Caco-2 (cell line): ENCODE measurements at regions not wholly inside any gene's neighbourhood (a gene's known extent, or its start where the extent isn't known, plus 50 kb on each side); places are given as distances from the start of the nearest gene placed in this dataset.
"Not testable (repeated sequence)": the region's sequence is repeated elsewhere in the genome, so short reads cannot be mapped to it uniquely, and the experiment has no call there.

ENCODE experiments used
- BruUV-seq: library from RNA; stranded (reverse); fragments of 400-500 nt; replicated peaks from 2 replicates; lab custom pipeline; 2021; lab: Mats Ljungman, UMichigan
- CTCF ChIA-PET: fragments of 300-600 bp; sonication (Branson Sonifier 250); formaldehyde crosslinking; loops from one replicate; lab custom pipeline; 2022; ENCODE audit warnings: antibody characterized with exemption; lab: Charles Lee
- POLR2A ChIA-PET: fragments of 300-600 bp; sonication (Branson Sonifier 250); formaldehyde crosslinking; loops from one replicate; lab custom pipeline; 2022; ENCODE audit warnings: antibody characterized with exemption; lab: Charles Lee
- DNase-seq, 2 experiments: peaks; one replicate each; pipeline versions ENCODE4 v3.0.0 to v3.0.0-alpha.2; 2020 to 2022
- H3K27me3 ChIP-seq: replicated peaks from 2 replicates; pipeline ENCODE4 v1.6.0; 2011; ENCODE audit warnings: low read length; ENCODE audit not compliant: control insufficient read depth, insufficient read depth
- H3K36me3 ChIP-seq: 2 replicates; pipeline ENCODE4 v1.5.1; 2011; ENCODE audit warnings: low read length; ENCODE audit not compliant: control insufficient read depth, insufficient read depth
- H3K4me1 ChIP-seq: fragments of 250-450 bp; sonication (Bioruptor Pico); 2 replicates; pipeline ENCODE4 v1.5.1; 2020; ENCODE audit warnings: mild to moderate bottlenecking
- H3K4me3 ChIP-seq: 2 replicates; pipeline ENCODE4 v1.5.1; 2011; ENCODE audit warnings: low read depth, mild to moderate bottlenecking, control low read depth, low read length
- H3K9me3 ChIP-seq: fragments of 250-450 bp; sonication (Bioruptor Pico); 2 replicates; pipeline ENCODE4 v1.5.1; 2020; ENCODE audit warnings: mild to moderate bottlenecking, moderate library complexity
- H3K27ac Mint-ChIP-seq: one replicate; pipeline ENCODE4 v1.8.0; 2022; ENCODE audit warnings: mixed read lengths; ENCODE audit not compliant: unreplicated experiment
- H3K27me3 Mint-ChIP-seq: one replicate; pipeline ENCODE4 v1.8.0; 2022; ENCODE audit warnings: mixed read lengths; ENCODE audit not compliant: insufficient read depth, unreplicated experiment
- H3K36me3 Mint-ChIP-seq: one replicate; pipeline ENCODE4 v1.8.0; 2022; ENCODE audit warnings: mild to moderate bottlenecking, mixed read lengths; ENCODE audit not compliant: insufficient read depth, unreplicated experiment
- H3K4me1 Mint-ChIP-seq: one replicate; pipeline ENCODE4 v1.8.0; 2022; ENCODE audit warnings: low read depth, mixed read lengths; ENCODE audit not compliant: unreplicated experiment
- H3K4me3 Mint-ChIP-seq: one replicate; pipeline ENCODE4 v1.8.0; 2022; ENCODE audit warnings: mild to moderate bottlenecking, moderate library complexity, mixed read lengths; ENCODE audit not compliant: unreplicated experiment
- H3K9me3 Mint-ChIP-seq: one replicate; pipeline ENCODE4 v1.8.0; 2022; ENCODE audit warnings: mixed read lengths; ENCODE audit not compliant: unreplicated experiment
- CTCF ChIP-seq, 2 experiments: fragments of 200-600 bp in 1 of 2; IDR thresholded peaks; 1 replicate in 1 of 2; 2 replicates in 1 of 2; pipeline versions ENCODE4 v1.5.1 to v1.8.0; 2011 to 2022; ENCODE audit warnings: antibody characterized with exemption in 1 of 2, control low read depth in 1 of 2, inconsistent platforms in 1 of 2, low read depth in 1 of 2, low read length in 1 of 2, mild to moderate bottlenecking in 1 of 2, moderate library complexity in 1 of 2; ENCODE audit not compliant: insufficient read depth in 1 of 2, severe bottlenecking in 1 of 2, unreplicated experiment in 1 of 2
- intact Hi-C: fragments of 100-400 bp; cut with micrococcal nuclease; formaldehyde crosslinking; loops from one replicate; pipeline ENCODE4 v1.10.0; 2022; ENCODE audit not compliant: unreplicated experiment

- DNase-seq, result no peak
- no peak for TF ChIP-seq CTCF (IDR thresholded peaks at IDR 0.05; ENCODE audit: insufficient read depth in 1 of 2, low read depth in 1 of 2, low read length in 1 of 2, severe bottlenecking in 1 of 2, unreplicated experiment in 1 of 2)
- Histone ChIP-seq H3K9me3 (no peaks in the 10 kb centered on the region), H3K4me1 (peaks cover 5% of the 10 kb centered on the region; the same call in 1 of the 2 replicates), H3K36me3 (no peaks in the 10 kb centered on the region), H3K27me3 (no peaks in the 10 kb centered on the region), H3K4me3 (no peak overlapping the region)
- CTCF ChIA-PET, result no interaction called here
- POLR2A ChIA-PET, result no interaction called here
- Mint-ChIP-seq H3K27me3 (no peaks in the 10 kb centered on the region), H3K36me3 (no peaks in the 10 kb centered on the region), H3K9me3 (no peaks in the 10 kb centered on the region), H3K4me3 (no peak overlapping the region), H3K4me1 (peaks cover 13% of the 10 kb centered on the region), H3K27ac (no peak overlapping the region)
- no TSS peak for BruUV-seq
- intact Hi-C loops, result no loop called here
These were observed 52.8 kb upstream of the SNAPC3 start for GRCh38 chr9:15369871-15370270.

GRCh38 chr9:15369238-15369637, 53.4 kb upstream of the SNAPC3 start:
- Mint-ChIP-seq H3K36me3 (no peaks in the 10 kb centered on the region), H3K27ac (no peak overlapping the region), H3K4me1 (peaks cover 13% of the 10 kb centered on the region), H3K9me3 (no peaks in the 10 kb centered on the region), H3K4me3 (no peak overlapping the region), H3K27me3 (no peaks in the 10 kb centered on the region)
- no peaks in the 10 kb centered on the region for H3K36me3 ChIP-seq
- CTCF ChIA-PET, result no interaction called here
- H3K9me3 ChIP-seq, result no peaks in the 10 kb centered on the region
- no peak for DNase-seq
- H3K27me3 ChIP-seq, result no peaks in the 10 kb centered on the region
- POLR2A ChIA-PET, result no interaction called here
- H3K4me3 ChIP-seq, result no peak overlapping the region
- BruUV-seq, result no TSS peak
- H3K4me1 ChIP-seq, result peaks cover 5% of the 10 kb centered on the region; the same call in 1 of the 2 replicates
- intact Hi-C loops, result no loop called here
- no peak for TF ChIP-seq CTCF (IDR thresholded peaks at IDR 0.05; ENCODE audit: insufficient read depth in 1 of 2, low read depth in 1 of 2, low read length in 1 of 2, severe bottlenecking in 1 of 2, unreplicated experiment in 1 of 2)

GRCh38 chr9:15364975-15365553, 57.6 kb upstream of the SNAPC3 start:
- BruUV-seq, H3K4me1 Mint-ChIP-seq: not testable (repeated sequence)

More at GRCh38 chr9:15364975-15365553, 57.6 kb upstream of the SNAPC3 start:
- intact Hi-C loops, H3K4me3 Mint-ChIP-seq, H3K27me3 Mint-ChIP-seq, DNase-seq, H3K27ac Mint-ChIP-seq, CTCF ChIA-PET, H3K36me3 ChIP-seq, H3K4me1 ChIP-seq, H3K36me3 Mint-ChIP-seq, H3K9me3 Mint-ChIP-seq, H3K9me3 ChIP-seq, H3K27me3 ChIP-seq, H3K4me3 ChIP-seq, POLR2A ChIA-PET: not testable (repeated sequence)
